GM18873 (cell line): ENCODE measurements at regions not wholly inside any gene's neighbourhood (a gene's known extent, or its start where the extent isn't known, plus 50 kb on each side); places are given as distances from the start of the nearest gene placed in this dataset.
A peak's percentile ranks its signal among the peaks of the same experiment; 100 is the strongest.

ENCODE experiments used
- ATAC-seq: cut with Tn5 transposase; IDR thresholded peaks from one replicate; pipeline ENCODE4 v1.9.1; 2021; ENCODE audit warnings: mild to moderate bottlenecking, moderate library complexity, moderate number of reproducible peaks; ENCODE audit not compliant: unreplicated experiment, low FRiP score

- no peak for ATAC-seq
Measured at GRCh38 chr1:201703621-201704438, 125.1 kb upstream of the IPO9 start.

GRCh38 chr1:201704439-201704792 lies 124.5 kb upstream of the IPO9 start:
- ATAC-seq, result no peak

GRCh38 chr1:201705389-201705788 lies 123.6 kb upstream of the IPO9 start:
- ATAC-seq, result no peak

- no peak for ATAC-seq
Measured at GRCh38 chr1:201706109-201706508, 122.8 kb upstream of the IPO9 start.

GRCh38 chr1:201707027-201707426 lies 121.9 kb upstream of the IPO9 start:
- ATAC-seq, result no peak

- ATAC-seq, result no peak
Measured at GRCh38 chr1:201707656-201708055, 121.3 kb upstream of the IPO9 start.

- no peak for ATAC-seq
Measured at GRCh38 chr1:201708085-201708512, 120.9 kb upstream of the IPO9 start.

- ATAC-seq, result no peak
Measured at GRCh38 chr1:201708691-201709090, 120.3 kb upstream of the IPO9 start.

GRCh38 chr1:201709564-201710295 lies 119.2 kb upstream of the IPO9 start:
- peak; percentile 53 for ATAC-seq

GRCh38 chr1:201710632-201711597 lies 118.0 kb upstream of the IPO9 start:
- ATAC-seq, result no peak

- no peak for ATAC-seq
Measured at GRCh38 chr1:201711811-201712210, 117.1 kb upstream of the IPO9 start.

GRCh38 chr1:201712387-201713085 lies 116.4 kb upstream of the IPO9 start:
- ATAC-seq, result no peak

- ATAC-seq, result no peak
Measured at GRCh38 chr1:201713086-201713810, 115.7 kb upstream of the IPO9 start.

- no peak for ATAC-seq
Measured at GRCh38 chr1:201714542-201715329, 114.2 kb upstream of the IPO9 start.

GRCh38 chr1:201715351-201715750 lies 113.6 kb upstream of the IPO9 start:
- no peak for ATAC-seq

GRCh38 chr1:201715801-201716741 lies 112.9 kb upstream of the IPO9 start:
- ATAC-seq, result no peak

GRCh38 chr1:201716742-201717135 lies 112.2 kb upstream of the IPO9 start:
- ATAC-seq, result no peak

GRCh38 chr1:201717286-201717685 lies 111.7 kb upstream of the IPO9 start:
- ATAC-seq, result no peak
